ENCODE measurements at regions not wholly inside any gene's neighbourhood (a gene's known extent, or its start where the extent isn't known, plus 50 kb on each side); places are given as distances from the start of the nearest gene placed in this dataset.

DNA sequence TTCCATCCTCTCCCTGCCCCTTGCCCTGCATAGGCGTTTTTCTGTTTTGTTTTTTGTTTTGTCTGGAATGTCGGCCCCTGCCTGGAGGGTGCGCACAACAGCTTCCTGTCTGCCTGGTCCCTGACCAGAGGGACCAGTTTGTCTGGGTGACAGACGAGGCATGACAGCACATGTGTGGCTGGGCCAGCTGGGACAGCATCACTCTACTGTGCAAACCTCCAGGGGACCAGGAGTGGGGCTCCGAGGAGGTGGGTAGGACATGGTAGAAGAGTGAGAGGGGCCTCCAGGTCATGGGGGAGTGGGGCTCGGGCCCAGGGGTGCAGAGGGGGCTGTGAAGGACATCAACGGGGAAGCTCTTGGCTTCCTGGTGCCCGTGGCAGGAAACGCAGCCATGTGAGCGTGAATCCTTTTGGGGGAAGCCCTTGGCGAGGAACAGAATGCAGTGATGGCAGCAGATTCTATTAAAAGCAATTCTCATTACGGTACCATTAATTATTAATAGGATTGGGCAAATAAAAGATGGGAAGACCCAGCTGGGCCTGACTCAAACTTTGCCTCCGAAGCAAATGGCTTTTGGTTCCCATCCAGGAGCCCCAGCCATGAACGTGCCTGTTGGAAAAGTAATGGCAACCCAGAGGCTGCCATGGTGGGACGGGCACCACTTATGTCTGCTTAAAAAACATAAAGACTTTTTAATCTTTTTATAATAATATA lies 184.4 kb upstream of the IER5L start:
- no peaks in the 10 kb centered on the region for H3K4me1 ChIP-seq (ENCODE audit: low read depth, poor library complexity, severe bottlenecking)
- no peak overlapping the region for H3K9ac ChIP-seq
- H4K20me1 ChIP-seq (ENCODE audit: insufficient read depth): no peaks in the 10 kb centered on the region
- H3K4me2 ChIP-seq: no peak overlapping the region
- no peaks in the 10 kb centered on the region for H3K36me3 ChIP-seq (ENCODE audit: insufficient read depth)
- H3K4me3 ChIP-seq (IDR thresholded peaks at IDR 0.05; ENCODE audit: insufficient read depth, low read depth, low read length): no peak overlapping the region
- no peaks in the 10 kb centered on the region for H3K27me3 ChIP-seq (ENCODE audit: insufficient read depth, low read depth)
- no peak overlapping the region for H3K27ac ChIP-seq
- TF ChIP-seq, protein P1, sequence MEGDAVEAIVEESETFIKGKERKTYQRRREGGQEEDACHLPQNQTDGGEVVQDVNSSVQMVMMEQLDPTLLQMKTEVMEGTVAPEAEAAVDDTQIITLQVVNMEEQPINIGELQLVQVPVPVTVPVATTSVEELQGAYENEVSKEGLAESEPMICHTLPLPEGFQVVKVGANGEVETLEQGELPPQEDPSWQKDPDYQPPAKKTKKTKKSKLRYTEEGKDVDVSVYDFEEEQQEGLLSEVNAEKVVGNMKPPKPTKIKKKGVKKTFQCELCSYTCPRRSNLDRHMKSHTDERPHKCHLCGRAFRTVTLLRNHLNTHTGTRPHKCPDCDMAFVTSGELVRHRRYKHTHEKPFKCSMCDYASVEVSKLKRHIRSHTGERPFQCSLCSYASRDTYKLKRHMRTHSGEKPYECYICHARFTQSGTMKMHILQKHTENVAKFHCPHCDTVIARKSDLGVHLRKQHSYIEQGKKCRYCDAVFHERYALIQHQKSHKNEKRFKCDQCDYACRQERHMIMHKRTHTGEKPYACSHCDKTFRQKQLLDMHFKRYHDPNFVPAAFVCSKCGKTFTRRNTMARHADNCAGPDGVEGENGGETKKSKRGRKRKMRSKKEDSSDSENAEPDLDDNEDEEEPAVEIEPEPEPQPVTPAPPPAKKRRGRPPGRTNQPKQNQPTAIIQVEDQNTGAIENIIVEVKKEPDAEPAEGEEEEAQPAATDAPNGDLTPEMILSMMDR (conservative IDR thresholded peaks at IDR 0.05; ENCODE audit: low read depth, low read length): no peak
- no peak overlapping the region for H2AFZ ChIP-seq (ENCODE audit: low read depth)
- no peaks in the 10 kb centered on the region for H3K79me2 ChIP-seq (ENCODE audit: insufficient read depth, low read depth)

DNA sequence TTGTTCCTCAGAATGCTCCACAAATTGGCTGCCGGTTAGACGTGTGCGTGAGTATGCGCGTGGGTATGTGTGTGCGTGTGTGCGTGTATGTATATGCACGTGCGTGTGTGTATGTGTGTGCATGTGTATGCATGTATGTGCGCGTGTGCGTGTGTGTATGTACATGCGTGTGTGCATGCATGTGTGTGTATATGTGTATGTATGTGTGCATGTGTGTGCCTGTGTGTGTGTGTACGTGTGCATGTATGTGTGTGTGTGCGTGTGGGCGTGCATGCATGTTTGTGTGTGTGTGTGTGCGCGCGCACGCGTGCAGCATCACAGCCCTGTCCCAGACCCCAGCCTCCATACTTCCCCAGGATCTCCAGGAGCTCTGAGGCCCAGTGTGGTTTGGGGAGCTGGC lies 183.1 kb upstream of the IER5L start:
- no peak overlapping the region for H2AFZ ChIP-seq (ENCODE audit: low read depth)
- no peak overlapping the region for H3K4me2 ChIP-seq
- no peaks in the 10 kb centered on the region for H3K36me3 ChIP-seq (ENCODE audit: insufficient read depth)
- no peak overlapping the region for H3K27ac ChIP-seq
- H3K4me1 ChIP-seq (ENCODE audit: low read depth, poor library complexity, severe bottlenecking): no peaks in the 10 kb centered on the region
- no peaks in the 10 kb centered on the region for H4K20me1 ChIP-seq (ENCODE audit: insufficient read depth)
- H3K9ac ChIP-seq: no peak overlapping the region
- H3K27me3 ChIP-seq (ENCODE audit: insufficient read depth, low read depth): no peaks in the 10 kb centered on the region
- no peaks in the 10 kb centered on the region for H3K79me2 ChIP-seq (ENCODE audit: insufficient read depth, low read depth)
- no peak overlapping the region for H3K4me3 ChIP-seq (IDR thresholded peaks at IDR 0.05; ENCODE audit: insufficient read depth, low read depth, low read length)
- TF ChIP-seq, protein P1 (conservative IDR thresholded peaks at IDR 0.05; ENCODE audit: low read depth, low read length): no peak

DNA sequence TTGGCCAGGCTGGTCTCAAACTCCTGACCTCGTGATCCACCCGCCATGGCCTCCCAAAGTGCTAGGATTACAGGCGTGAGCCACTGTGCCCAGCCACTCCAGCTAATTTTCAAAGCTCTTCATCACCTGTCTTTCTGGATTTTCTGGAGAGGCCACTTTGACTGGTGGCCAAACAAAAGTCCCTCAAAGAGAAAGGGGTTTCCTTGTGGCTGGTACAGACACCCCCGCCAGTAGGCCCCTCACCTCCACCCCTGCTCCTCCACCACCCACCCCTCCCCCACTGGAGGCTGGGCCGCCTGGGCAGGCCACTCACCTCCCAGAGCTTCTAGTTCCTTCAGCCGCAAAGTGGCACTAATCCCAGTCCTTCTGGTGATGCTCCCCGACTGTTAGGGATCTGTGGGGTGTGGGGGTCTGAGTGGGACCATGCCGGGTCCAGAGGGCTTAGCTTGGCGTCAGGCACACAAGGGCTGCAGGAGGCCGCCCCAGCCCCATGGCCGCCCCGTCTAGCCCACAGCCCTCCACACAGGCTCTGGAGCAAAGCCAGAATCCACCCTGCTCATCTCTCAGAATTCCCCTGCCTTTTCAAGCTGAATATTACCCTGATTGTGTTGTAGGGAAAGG lies 182.0 kb upstream of the IER5L start:
- H3K79me2 ChIP-seq (ENCODE audit: insufficient read depth, low read depth): no peaks in the 10 kb centered on the region
- no peak overlapping the region for H3K4me3 ChIP-seq (IDR thresholded peaks at IDR 0.05; ENCODE audit: insufficient read depth, low read depth, low read length)
- no peaks in the 10 kb centered on the region for H3K27me3 ChIP-seq (ENCODE audit: insufficient read depth, low read depth)
- no peaks in the 10 kb centered on the region for H3K36me3 ChIP-seq (ENCODE audit: insufficient read depth)
- no peak overlapping the region for H3K4me2 ChIP-seq
- no peak overlapping the region for H3K9ac ChIP-seq
- H3K4me1 ChIP-seq (ENCODE audit: low read depth, poor library complexity, severe bottlenecking): no peaks in the 10 kb centered on the region
- H4K20me1 ChIP-seq (ENCODE audit: insufficient read depth): no peaks in the 10 kb centered on the region
- no peak overlapping the region for H3K27ac ChIP-seq
- TF ChIP-seq, protein P1 (conservative IDR thresholded peaks at IDR 0.05; ENCODE audit: low read depth, low read length): no peak
- H2AFZ ChIP-seq (ENCODE audit: low read depth): no peak overlapping the region

DNA sequence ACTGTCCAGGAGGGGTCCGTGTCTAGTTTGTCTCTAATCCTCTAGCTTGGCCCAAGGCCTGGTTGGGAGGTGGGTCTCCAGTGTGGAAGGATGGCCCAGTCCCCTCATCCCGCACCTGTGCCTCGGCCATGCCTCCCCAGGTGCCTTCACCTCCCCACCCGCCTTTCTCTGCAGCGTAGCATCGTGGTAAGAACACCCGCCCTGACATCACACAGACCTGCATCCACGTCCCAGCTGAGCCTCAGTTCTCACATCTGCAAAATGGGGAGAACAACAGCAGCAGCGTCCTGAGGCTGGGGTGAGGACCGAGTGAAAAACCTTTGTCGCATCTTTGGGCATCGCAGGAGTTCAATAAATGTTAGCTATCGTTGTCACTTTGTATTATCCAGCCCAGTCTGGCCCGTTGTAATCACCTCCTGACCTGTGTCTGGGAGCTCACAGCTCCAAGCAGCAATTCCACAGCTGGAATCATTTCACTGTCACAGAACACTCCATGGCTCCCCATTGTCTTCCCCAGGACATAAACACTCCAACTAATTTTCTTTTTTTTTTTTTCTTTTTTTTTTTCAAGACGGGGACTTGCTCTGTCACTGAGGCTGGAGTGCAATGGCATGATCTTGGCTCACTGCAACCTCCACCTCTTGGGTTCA lies 181.2 kb upstream of the IER5L start:
- no peak overlapping the region for H3K4me2 ChIP-seq
- no peaks in the 10 kb centered on the region for H3K36me3 ChIP-seq (ENCODE audit: insufficient read depth)
- no peaks in the 10 kb centered on the region for H4K20me1 ChIP-seq (ENCODE audit: insufficient read depth)
- H2AFZ ChIP-seq (ENCODE audit: low read depth): no peak overlapping the region
- H3K9ac ChIP-seq: no peak overlapping the region
- H3K4me3 ChIP-seq (IDR thresholded peaks at IDR 0.05; ENCODE audit: insufficient read depth, low read depth, low read length): no peak overlapping the region
- H3K27ac ChIP-seq: no peak overlapping the region
- H3K79me2 ChIP-seq (ENCODE audit: insufficient read depth, low read depth): no peaks in the 10 kb centered on the region
- TF ChIP-seq, protein P1 (conservative IDR thresholded peaks at IDR 0.05; ENCODE audit: low read depth, low read length): no peak
- no peaks in the 10 kb centered on the region for H3K27me3 ChIP-seq (ENCODE audit: insufficient read depth, low read depth)
- H3K4me1 ChIP-seq (ENCODE audit: low read depth, poor library complexity, severe bottlenecking): no peaks in the 10 kb centered on the region
